H1 (cell line): ENCODE measurements at regions not wholly inside any gene's neighbourhood (a gene's known extent, or its start where the extent isn't known, plus 50 kb on each side); places are given as distances from the start of the nearest gene placed in this dataset.

ENCODE experiments used
- CBX5 ChIP-seq: fragments of 300-800, 300-1000 bp; sonication (generic); IDR thresholded peaks from 2 replicates; pipeline ENCODE4 v1.7.1; 2016; ENCODE audit warnings: antibody characterized with exemption, low read length, low read depth
- CEBPB ChIP-seq: IDR thresholded peaks from 2 replicates; pipeline ENCODE4 v1.6.1; 2012; ENCODE audit warnings: low read depth, low read length
- CREB1 ChIP-seq: IDR thresholded peaks from 2 replicates; pipeline ENCODE4 v1.6.1; 2012; ENCODE audit warnings: inconsistent platforms
- JUND ChIP-seq: IDR thresholded peaks from 2 replicates; pipeline ENCODE4 v1.6.1; 2011; ENCODE audit warnings: mild to moderate bottlenecking, improper control_type of control experiment, low read length
- MAFK ChIP-seq: IDR thresholded peaks from 2 replicates; pipeline ENCODE4 v1.6.1; 2012; ENCODE audit warnings: low read depth, mild to moderate bottlenecking, improper control_type of control experiment, low read length
- NRF1 ChIP-seq: IDR thresholded peaks from 2 replicates; pipeline ENCODE4 v1.6.1; 2011; ENCODE audit warnings: mild to moderate bottlenecking, low read depth, low read length, improper control_type of control experiment
- RFX5 ChIP-seq: IDR thresholded peaks from 2 replicates; pipeline ENCODE4 v1.6.1; 2011; ENCODE audit warnings: low read depth, low read length, improper control_type of control experiment, borderline replicate concordance
- TAF1 ChIP-seq: IDR thresholded peaks from 2 replicates; pipeline ENCODE4 v1.6.1; 2011; ENCODE audit warnings: mild to moderate bottlenecking, low read depth, low read length
- TAF7 ChIP-seq: optimal IDR thresholded peaks from 2 replicates; pipeline ENCODE3; 2011; ENCODE audit warnings: low read depth, mild to moderate bottlenecking, inconsistent platforms, low read length, moderate library complexity, borderline replicate concordance
- YY1 ChIP-seq: IDR thresholded peaks from 2 replicates; pipeline ENCODE4 v1.6.1; 2011; ENCODE audit warnings: low read depth, mild to moderate bottlenecking, low read length
- TF ChIP-seq, protein P1 (sequence below): fragments of 300-600 bp; sonication (generic); IDR thresholded peaks from 2 replicates; pipeline ENCODE4 v1.7.1; 2012; ENCODE audit warnings: low read length, moderate library complexity, mild to moderate bottlenecking, inconsistent platforms; ENCODE audit not compliant: insufficient replicate concordance
- TF ChIP-seq, protein P2 (sequence below): IDR thresholded peaks from 2 replicates; pipeline ENCODE4 v1.6.1; 2012; ENCODE audit warnings: inconsistent platforms

DNA sequence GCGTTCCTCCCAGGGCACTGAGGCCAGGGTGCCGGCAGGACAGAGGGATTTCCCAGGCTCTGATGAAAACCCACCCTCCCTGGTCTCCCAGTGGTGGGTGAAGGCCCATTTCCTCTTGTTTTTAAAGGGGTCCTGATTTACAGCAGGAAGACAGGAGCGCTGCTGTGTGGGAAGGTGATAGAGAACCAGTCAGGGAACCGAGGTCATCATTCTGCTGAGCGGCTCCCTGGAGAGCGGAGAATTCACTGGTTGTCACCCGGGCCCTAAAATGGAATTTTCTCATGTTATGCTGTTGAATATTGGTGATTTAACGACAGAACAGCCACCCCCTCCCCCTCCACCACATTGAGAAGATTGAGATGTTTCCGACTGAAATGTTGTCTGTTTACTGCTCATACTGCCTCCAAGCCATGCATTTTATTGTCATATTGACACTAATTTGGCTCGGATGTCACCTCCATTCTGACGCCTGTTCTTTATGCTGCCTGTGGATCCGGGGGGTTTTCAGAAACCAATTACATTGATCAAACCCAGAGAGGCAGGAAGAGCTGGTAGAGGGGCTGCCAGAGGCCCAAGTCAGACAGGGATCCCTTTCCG lies 225.2 kb downstream of the GLI2 start (continued):
- TF ChIP-seq, protein P1, sequence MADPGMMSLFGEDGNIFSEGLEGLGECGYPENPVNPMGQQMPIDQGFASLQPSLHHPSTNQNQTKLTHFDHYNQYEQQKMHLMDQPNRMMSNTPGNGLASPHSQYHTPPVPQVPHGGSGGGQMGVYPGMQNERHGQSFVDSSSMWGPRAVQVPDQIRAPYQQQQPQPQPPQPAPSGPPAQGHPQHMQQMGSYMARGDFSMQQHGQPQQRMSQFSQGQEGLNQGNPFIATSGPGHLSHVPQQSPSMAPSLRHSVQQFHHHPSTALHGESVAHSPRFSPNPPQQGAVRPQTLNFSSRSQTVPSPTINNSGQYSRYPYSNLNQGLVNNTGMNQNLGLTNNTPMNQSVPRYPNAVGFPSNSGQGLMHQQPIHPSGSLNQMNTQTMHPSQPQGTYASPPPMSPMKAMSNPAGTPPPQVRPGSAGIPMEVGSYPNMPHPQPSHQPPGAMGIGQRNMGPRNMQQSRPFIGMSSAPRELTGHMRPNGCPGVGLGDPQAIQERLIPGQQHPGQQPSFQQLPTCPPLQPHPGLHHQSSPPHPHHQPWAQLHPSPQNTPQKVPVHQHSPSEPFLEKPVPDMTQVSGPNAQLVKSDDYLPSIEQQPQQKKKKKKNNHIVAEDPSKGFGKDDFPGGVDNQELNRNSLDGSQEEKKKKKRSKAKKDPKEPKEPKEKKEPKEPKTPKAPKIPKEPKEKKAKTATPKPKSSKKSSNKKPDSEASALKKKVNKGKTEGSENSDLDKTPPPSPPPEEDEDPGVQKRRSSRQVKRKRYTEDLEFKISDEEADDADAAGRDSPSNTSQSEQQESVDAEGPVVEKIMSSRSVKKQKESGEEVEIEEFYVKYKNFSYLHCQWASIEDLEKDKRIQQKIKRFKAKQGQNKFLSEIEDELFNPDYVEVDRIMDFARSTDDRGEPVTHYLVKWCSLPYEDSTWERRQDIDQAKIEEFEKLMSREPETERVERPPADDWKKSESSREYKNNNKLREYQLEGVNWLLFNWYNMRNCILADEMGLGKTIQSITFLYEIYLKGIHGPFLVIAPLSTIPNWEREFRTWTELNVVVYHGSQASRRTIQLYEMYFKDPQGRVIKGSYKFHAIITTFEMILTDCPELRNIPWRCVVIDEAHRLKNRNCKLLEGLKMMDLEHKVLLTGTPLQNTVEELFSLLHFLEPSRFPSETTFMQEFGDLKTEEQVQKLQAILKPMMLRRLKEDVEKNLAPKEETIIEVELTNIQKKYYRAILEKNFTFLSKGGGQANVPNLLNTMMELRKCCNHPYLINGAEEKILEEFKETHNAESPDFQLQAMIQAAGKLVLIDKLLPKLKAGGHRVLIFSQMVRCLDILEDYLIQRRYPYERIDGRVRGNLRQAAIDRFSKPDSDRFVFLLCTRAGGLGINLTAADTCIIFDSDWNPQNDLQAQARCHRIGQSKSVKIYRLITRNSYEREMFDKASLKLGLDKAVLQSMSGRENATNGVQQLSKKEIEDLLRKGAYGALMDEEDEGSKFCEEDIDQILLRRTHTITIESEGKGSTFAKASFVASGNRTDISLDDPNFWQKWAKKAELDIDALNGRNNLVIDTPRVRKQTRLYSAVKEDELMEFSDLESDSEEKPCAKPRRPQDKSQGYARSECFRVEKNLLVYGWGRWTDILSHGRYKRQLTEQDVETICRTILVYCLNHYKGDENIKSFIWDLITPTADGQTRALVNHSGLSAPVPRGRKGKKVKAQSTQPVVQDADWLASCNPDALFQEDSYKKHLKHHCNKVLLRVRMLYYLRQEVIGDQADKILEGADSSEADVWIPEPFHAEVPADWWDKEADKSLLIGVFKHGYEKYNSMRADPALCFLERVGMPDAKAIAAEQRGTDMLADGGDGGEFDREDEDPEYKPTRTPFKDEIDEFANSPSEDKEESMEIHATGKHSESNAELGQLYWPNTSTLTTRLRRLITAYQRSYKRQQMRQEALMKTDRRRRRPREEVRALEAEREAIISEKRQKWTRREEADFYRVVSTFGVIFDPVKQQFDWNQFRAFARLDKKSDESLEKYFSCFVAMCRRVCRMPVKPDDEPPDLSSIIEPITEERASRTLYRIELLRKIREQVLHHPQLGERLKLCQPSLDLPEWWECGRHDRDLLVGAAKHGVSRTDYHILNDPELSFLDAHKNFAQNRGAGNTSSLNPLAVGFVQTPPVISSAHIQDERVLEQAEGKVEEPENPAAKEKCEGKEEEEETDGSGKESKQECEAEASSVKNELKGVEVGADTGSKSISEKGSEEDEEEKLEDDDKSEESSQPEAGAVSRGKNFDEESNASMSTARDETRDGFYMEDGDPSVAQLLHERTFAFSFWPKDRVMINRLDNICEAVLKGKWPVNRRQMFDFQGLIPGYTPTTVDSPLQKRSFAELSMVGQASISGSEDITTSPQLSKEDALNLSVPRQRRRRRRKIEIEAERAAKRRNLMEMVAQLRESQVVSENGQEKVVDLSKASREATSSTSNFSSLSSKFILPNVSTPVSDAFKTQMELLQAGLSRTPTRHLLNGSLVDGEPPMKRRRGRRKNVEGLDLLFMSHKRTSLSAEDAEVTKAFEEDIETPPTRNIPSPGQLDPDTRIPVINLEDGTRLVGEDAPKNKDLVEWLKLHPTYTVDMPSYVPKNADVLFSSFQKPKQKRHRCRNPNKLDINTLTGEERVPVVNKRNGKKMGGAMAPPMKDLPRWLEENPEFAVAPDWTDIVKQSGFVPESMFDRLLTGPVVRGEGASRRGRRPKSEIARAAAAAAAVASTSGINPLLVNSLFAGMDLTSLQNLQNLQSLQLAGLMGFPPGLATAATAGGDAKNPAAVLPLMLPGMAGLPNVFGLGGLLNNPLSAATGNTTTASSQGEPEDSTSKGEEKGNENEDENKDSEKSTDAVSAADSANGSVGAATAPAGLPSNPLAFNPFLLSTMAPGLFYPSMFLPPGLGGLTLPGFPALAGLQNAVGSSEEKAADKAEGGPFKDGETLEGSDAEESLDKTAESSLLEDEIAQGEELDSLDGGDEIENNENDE = no peak
- no peak for TF ChIP-seq MAFK
- TF ChIP-seq TAF7 = no peak
- no peak for TF ChIP-seq CREB1
- no peak for TF ChIP-seq YY1
- no peak for TF ChIP-seq NRF1
- TF ChIP-seq JUND = no peak
- TF ChIP-seq, protein P2, sequence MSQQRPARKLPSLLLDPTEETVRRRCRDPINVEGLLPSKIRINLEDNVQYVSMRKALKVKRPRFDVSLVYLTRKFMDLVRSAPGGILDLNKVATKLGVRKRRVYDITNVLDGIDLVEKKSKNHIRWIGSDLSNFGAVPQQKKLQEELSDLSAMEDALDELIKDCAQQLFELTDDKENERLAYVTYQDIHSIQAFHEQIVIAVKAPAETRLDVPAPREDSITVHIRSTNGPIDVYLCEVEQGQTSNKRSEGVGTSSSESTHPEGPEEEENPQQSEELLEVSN = no peak
- no peak for TF ChIP-seq CBX5
- TF ChIP-seq RFX5 = no peak
- TF ChIP-seq CEBPB = no peak
- no peak for TF ChIP-seq TAF1
